Muscle of leg (tissue), 3 donors: ENCODE measurements at regions not wholly inside any gene's neighbourhood (a gene's known extent, or its start where the extent isn't known, plus 50 kb on each side); places are given as distances from the start of the nearest gene placed in this dataset.
A peak's percentile ranks its signal among the peaks of the same experiment; 100 is the strongest.
"Not testable (repeated sequence)": the region's sequence is repeated elsewhere in the genome, so short reads cannot be mapped to it uniquely, and the experiment has no call there.

Source experiments
- DNase-seq: peaks from one replicate; pipeline ENCODE4 v3.0.0; 2013
- H3K27ac ChIP-seq: one replicate; pipeline ENCODE4 v1.5.1; 2013; ENCODE audit warnings: mild to moderate bottlenecking, low read length, control low read depth
- H3K27me3 ChIP-seq: one replicate; pipeline ENCODE4 v1.6.1; 2013; ENCODE audit warnings: low read length; ENCODE audit not compliant: control insufficient read depth, insufficient read depth
- H3K36me3 ChIP-seq: one replicate; pipeline ENCODE4 v1.6.1; 2013; ENCODE audit warnings: low read length; ENCODE audit not compliant: control insufficient read depth, insufficient read depth
- H3K4me1 ChIP-seq: one replicate; pipeline ENCODE4 v1.6.1; 2013; ENCODE audit warnings: low read length; ENCODE audit not compliant: control insufficient read depth, insufficient read depth
- H3K4me3 ChIP-seq: one replicate; pipeline ENCODE4 v1.5.1; 2013; ENCODE audit warnings: low read length, control low read depth
- H3K9me3 ChIP-seq: replicated peaks from 2 replicates; pipeline ENCODE4 v1.6.1; 2013; ENCODE audit warnings: low read depth, low read length; ENCODE audit not compliant: control insufficient read depth
- WGBS: methylation state at CpG from one replicate; pipeline ENCODE4 v1.1.5; 2013; ENCODE audit warnings: missing lambda C conversion rate; ENCODE audit not compliant: insufficient coverage; 5-methylcytosine and 5-hydroxymethylcytosine counted together

GRCh38 chr13:40373608-40374007 is 292.8 kb downstream of the FOXO1 start:
- DNase-seq, H3K9me3 ChIP-seq, H3K4me3 ChIP-seq, H3K27me3 ChIP-seq, H3K27ac ChIP-seq, H3K36me3 ChIP-seq: not testable (repeated sequence)
- peaks cover 49% of the 10 kb centered on the region for H3K4me1 ChIP-seq
- 61% methylated on average over 4 of the region's 6 CpGs for WGBS

GRCh38 chr13:40375489-40376171 is 290.8 kb downstream of the FOXO1 start:
- no peak for DNase-seq
- H3K4me3 ChIP-seq: no peak overlapping the region
- 39% methylated on average over 3 of the region's 7 CpGs for WGBS

GRCh38 chr13:40376296-40376849 is 290.1 kb downstream of the FOXO1 start:
- H3K4me1 ChIP-seq: peaks cover 50% of the 10 kb centered on the region
- H3K27me3 ChIP-seq: no peaks in the 10 kb centered on the region
- no peak overlapping the region for H3K27ac ChIP-seq
- WGBS: 60% methylated on average over 3 of the region's 4 CpGs
- H3K4me3 ChIP-seq: no peak overlapping the region
- no peaks in the 10 kb centered on the region for H3K9me3 ChIP-seq
- DNase-seq: peak; percentile 69
- H3K36me3 ChIP-seq: no peaks in the 10 kb centered on the region

More at GRCh38 chr13:40375489-40376171, 290.8 kb downstream of the FOXO1 start:
- H3K9me3 ChIP-seq: no peaks in the 10 kb centered on the region
- H3K4me1 ChIP-seq: peaks cover 54% of the 10 kb centered on the region
- no peaks in the 10 kb centered on the region for H3K27me3 ChIP-seq
- no peaks in the 10 kb centered on the region for H3K36me3 ChIP-seq
- H3K27ac ChIP-seq: no peak overlapping the region

GRCh38 chr13:40376867-40377535 is 289.4 kb downstream of the FOXO1 start:
- Histone ChIP-seq H3K36me3 (no peaks in the 10 kb centered on the region), H3K4me1 (peaks cover 44% of the 10 kb centered on the region), H3K27ac (no peak overlapping the region), H3K27me3 (no peaks in the 10 kb centered on the region), H3K4me3 (no peak overlapping the region), H3K9me3 (no peaks in the 10 kb centered on the region)
- DNase-seq: peak; percentile 61
- 46% methylated on average over 4 of the region's 10 CpGs for WGBS

GRCh38 chr13:40377783-40378182 is 288.7 kb downstream of the FOXO1 start:
- 77% methylated on average over 8 of the region's 8 CpGs for WGBS
- H3K27ac ChIP-seq: no peak overlapping the region

GRCh38 chr13:40379196-40379595 is 287.2 kb downstream of the FOXO1 start:
- Histone ChIP-seq H3K4me1 (peaks cover 36% of the 10 kb centered on the region), H3K9me3 (no peaks in the 10 kb centered on the region), H3K27me3 (no peaks in the 10 kb centered on the region), H3K36me3 (no peaks in the 10 kb centered on the region), H3K4me3 (no peak overlapping the region), H3K27ac (no peak overlapping the region)
- no CpG with 5 or more reads among the region's 3 CpGs for WGBS
- DNase-seq: no peak

More at GRCh38 chr13:40377783-40378182, 288.7 kb downstream of the FOXO1 start:
- Histone ChIP-seq H3K4me1 (peaks cover 38% of the 10 kb centered on the region), H3K4me3 (no peak overlapping the region), H3K9me3 (no peaks in the 10 kb centered on the region), H3K27me3 (no peaks in the 10 kb centered on the region), H3K36me3 (no peaks in the 10 kb centered on the region)
- no peak for DNase-seq

- DNase-seq: no peak
- Histone ChIP-seq H3K4me3 (no peak overlapping the region), H3K4me1 (peaks cover 34% of the 10 kb centered on the region), H3K27ac (no peak overlapping the region), H3K27me3 (no peaks in the 10 kb centered on the region), H3K9me3 (no peaks in the 10 kb centered on the region), H3K36me3 (no peaks in the 10 kb centered on the region)
- 56% methylated on average over 7 of the region's 10 CpGs for WGBS
These were observed 286.5 kb downstream of the FOXO1 start for GRCh38 chr13:40379794-40380578.

GRCh38 chr13:40381935-40382764 is 284.3 kb downstream of the FOXO1 start:
- no peak for DNase-seq
- 89% methylated on average over 24 of the region's 27 CpGs for WGBS
- Histone ChIP-seq H3K4me3 (no peak overlapping the region), H3K9me3 (no peaks in the 10 kb centered on the region), H3K36me3 (no peaks in the 10 kb centered on the region), H3K27ac (no peak overlapping the region), H3K27me3 (no peaks in the 10 kb centered on the region), H3K4me1 (peaks cover 15% of the 10 kb centered on the region)

GRCh38 chr13:40383132-40383531 is 283.3 kb downstream of the FOXO1 start:
- no peaks in the 10 kb centered on the region for H3K36me3 ChIP-seq
- no peaks in the 10 kb centered on the region for H3K27me3 ChIP-seq
- whole genome bisulfite sequencing: 15% methylated on average over 6 of the region's 7 CpGs
- DNase-seq: no peak
- H3K9me3 ChIP-seq: no peaks in the 10 kb centered on the region
- peaks cover 10% of the 10 kb centered on the region for H3K4me1 ChIP-seq
- no peak overlapping the region for H3K4me3 ChIP-seq
- no peak overlapping the region for H3K27ac ChIP-seq
